NB4 (cell line): ENCODE measurements at regions not wholly inside any gene's neighbourhood (a gene's known extent, or its start where the extent isn't known, plus 50 kb on each side); places are given as distances from the start of the nearest gene placed in this dataset.

Source experiments
- DNase-seq: peaks from one replicate; pipeline ENCODE4 v3.0.0; 2010; ENCODE audit warnings: low read depth
- H3K4me3 ChIP-seq: one replicate; pipeline ENCODE4 v1.5.1; 2011; ENCODE audit warnings: mild to moderate bottlenecking, low read depth, low read length, moderate library complexity
- MAX ChIP-seq: IDR thresholded peaks from 2 replicates; pipeline ENCODE4 v1.6.1; 2011; ENCODE audit warnings: low read depth, low read length
- MYC ChIP-seq: IDR thresholded peaks from 2 replicates; pipeline ENCODE4 v1.6.1; 2011; ENCODE audit warnings: low read depth, low read length
- POLR2A ChIP-seq: IDR thresholded peaks from 2 replicates; pipeline ENCODE4 v1.6.1; 2011; ENCODE audit warnings: mild to moderate bottlenecking; ENCODE audit not compliant: insufficient read length; ENCODE audit errors: extremely low read depth
- TF ChIP-seq, protein P1 (sequence below): IDR thresholded peaks from one replicate; pipeline ENCODE4 v1.5.1; 2012; ENCODE audit warnings: low read depth, low read length

DNA sequence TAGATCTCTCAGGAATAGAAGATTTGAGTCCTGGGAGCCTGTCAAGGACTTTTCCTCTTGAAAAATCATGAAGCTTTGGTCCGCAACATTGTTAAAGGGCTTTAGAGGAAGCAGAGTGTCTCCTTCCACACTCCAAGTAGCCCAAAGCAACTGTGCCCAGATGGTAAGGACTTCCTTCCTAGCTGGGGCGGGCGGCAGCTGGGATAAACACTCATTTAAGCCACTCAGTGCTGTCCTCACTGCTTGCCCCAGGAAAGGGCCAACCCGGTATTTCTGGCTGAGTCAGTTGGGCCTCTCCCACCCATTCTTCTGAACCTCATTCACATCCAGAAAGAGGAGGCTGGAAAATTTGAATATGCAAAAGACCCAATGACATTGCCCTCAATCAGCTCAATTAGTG lies 144.3 kb downstream of the CHIC2 start:
- no peak overlapping the region for H3K4me3 ChIP-seq
- TF ChIP-seq, protein P1, sequence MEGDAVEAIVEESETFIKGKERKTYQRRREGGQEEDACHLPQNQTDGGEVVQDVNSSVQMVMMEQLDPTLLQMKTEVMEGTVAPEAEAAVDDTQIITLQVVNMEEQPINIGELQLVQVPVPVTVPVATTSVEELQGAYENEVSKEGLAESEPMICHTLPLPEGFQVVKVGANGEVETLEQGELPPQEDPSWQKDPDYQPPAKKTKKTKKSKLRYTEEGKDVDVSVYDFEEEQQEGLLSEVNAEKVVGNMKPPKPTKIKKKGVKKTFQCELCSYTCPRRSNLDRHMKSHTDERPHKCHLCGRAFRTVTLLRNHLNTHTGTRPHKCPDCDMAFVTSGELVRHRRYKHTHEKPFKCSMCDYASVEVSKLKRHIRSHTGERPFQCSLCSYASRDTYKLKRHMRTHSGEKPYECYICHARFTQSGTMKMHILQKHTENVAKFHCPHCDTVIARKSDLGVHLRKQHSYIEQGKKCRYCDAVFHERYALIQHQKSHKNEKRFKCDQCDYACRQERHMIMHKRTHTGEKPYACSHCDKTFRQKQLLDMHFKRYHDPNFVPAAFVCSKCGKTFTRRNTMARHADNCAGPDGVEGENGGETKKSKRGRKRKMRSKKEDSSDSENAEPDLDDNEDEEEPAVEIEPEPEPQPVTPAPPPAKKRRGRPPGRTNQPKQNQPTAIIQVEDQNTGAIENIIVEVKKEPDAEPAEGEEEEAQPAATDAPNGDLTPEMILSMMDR, result no peak
- TF ChIP-seq MAX (no peak), POLR2A (no peak), MYC (no peak)
- no peak for DNase-seq

GRCh38 chr4:53919535-53919934 lies 144.9 kb downstream of the CHIC2 start:
- no peak overlapping the region for H3K4me3 ChIP-seq
- TF ChIP-seq MAX (no peak), MYC (no peak), POLR2A (no peak)
- TF ChIP-seq, protein P1, result no peak
- DNase-seq, result no peak

- TF ChIP-seq, protein P1, result no peak
- TF ChIP-seq MYC (no peak), MAX (no peak), POLR2A (no peak)
- DNase-seq, result no peak
- no peak overlapping the region for H3K4me3 ChIP-seq
Measured at GRCh38 chr4:53917729-53918128, 146.7 kb downstream of the CHIC2 start.

- DNase-seq, result no peak
- H3K4me3 ChIP-seq, result no peak overlapping the region
- TF ChIP-seq MAX (no peak), MYC (no peak), POLR2A (no peak)
- TF ChIP-seq, protein P1, result no peak
Measured at GRCh38 chr4:53916431-53916889, 147.9 kb downstream of the CHIC2 start.

DNA sequence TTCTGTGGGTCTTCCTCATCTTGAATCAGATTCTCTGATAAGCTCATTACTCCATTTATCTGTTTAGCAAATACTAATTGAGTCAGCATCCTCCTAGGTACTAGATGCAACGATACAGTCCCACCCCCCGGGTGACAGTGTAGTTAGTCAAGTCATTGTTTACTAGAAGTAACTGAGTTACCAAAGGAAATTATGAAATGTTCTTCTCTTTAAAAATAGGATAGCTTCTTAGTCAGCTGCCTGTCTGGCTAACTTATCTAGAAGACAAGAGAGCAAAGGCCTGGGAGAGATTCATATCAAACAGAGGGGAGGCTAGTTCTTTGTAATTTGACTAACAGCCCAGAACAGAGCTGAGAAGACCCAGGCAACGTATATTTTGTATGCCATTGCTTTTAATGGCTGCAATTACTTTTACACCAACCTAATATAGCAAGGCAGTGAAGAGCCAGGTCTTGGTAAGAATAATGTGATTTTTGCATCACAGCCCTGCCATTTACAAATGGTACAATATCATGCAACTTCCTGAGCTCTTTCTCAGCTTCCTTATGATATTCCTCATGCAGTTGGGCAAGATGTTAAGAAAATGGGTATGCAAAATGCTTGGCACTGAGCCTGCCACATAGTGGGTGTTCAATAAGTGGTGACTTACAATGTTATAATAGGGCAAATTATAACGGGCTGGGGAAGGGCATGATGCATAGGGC lies 149.9 kb downstream of the CHIC2 start:
- DNase-seq, result peak; percentile 77
- no peak overlapping the region for H3K4me3 ChIP-seq
- TF ChIP-seq, protein P1, result no peak
- TF ChIP-seq POLR2A (no peak), MYC (no peak), MAX (no peak)
